Kasumi-1 (cell line): ENCODE measurements at regions not wholly inside any gene's neighbourhood (a gene's known extent, or its start where the extent isn't known, plus 50 kb on each side); places are given as distances from the start of the nearest gene placed in this dataset.

Experiments used
- DNase-seq, 2 experiments: peaks; one replicate each; lab custom pipeline; 2025; lab: John Stamatoyannopoulos, UW

GRCh38 chr5:167899490-167900070 lies 391.9 kb upstream of the WWC1 start:
- no peak for DNase-seq

GRCh38 chr5:167900340-167900935 lies 391.0 kb upstream of the WWC1 start:
- DNase-seq: no peak

GRCh38 chr5:167902298-167902697 lies 389.1 kb upstream of the WWC1 start:
- no peak for DNase-seq

- no peak for DNase-seq
Measured at GRCh38 chr5:167903243-167903642, 388.2 kb upstream of the WWC1 start.

GRCh38 chr5:167903659-167904058 lies 387.8 kb upstream of the WWC1 start:
- no peak for DNase-seq

- no peak for DNase-seq
Measured at GRCh38 chr5:167905919-167906853, 385.3 kb upstream of the WWC1 start.

GRCh38 chr5:167908606-167909005 lies 382.8 kb upstream of the WWC1 start:
- DNase-seq: no peak

- no peak for DNase-seq
Measured at GRCh38 chr5:167912941-167913665, 378.3 kb upstream of the WWC1 start.

GRCh38 chr5:167915237-167915636 lies 376.2 kb upstream of the WWC1 start:
- no peak for DNase-seq

GRCh38 chr5:167916261-167916691 lies 375.2 kb upstream of the WWC1 start:
- DNase-seq: no peak

GRCh38 chr5:167916706-167917105 lies 374.7 kb upstream of the WWC1 start:
- no peak for DNase-seq

- DNase-seq: no peak
Measured at GRCh38 chr5:167918184-167918812, 373.1 kb upstream of the WWC1 start.

- DNase-seq: no peak
Measured at GRCh38 chr5:167918813-167919483, 372.5 kb upstream of the WWC1 start.

GRCh38 chr5:167920589-167920988 lies 370.9 kb upstream of the WWC1 start:
- DNase-seq: no peak

- no peak for DNase-seq
Measured at GRCh38 chr5:167921796-167922195, 369.6 kb upstream of the WWC1 start.

GRCh38 chr5:167923396-167923795 lies 368.0 kb upstream of the WWC1 start:
- no peak for DNase-seq

GRCh38 chr5:167929841-167930240 lies 361.6 kb upstream of the WWC1 start:
- no peak for DNase-seq

GRCh38 chr5:167934551-167934971 lies 356.9 kb upstream of the WWC1 start:
- DNase-seq: no peak

- DNase-seq: no peak
Measured at GRCh38 chr5:167936022-167936421, 355.4 kb upstream of the WWC1 start.

GRCh38 chr5:167936944-167937634 lies 354.4 kb upstream of the WWC1 start:
- no peak for DNase-seq

- no peak for DNase-seq
Measured at GRCh38 chr5:167937635-167937998, 353.8 kb upstream of the WWC1 start.
